ENCODE measurements at regions not wholly inside any gene's neighbourhood (a gene's known extent, or its start where the extent isn't known, plus 50 kb on each side); places are given as distances from the start of the nearest gene placed in this dataset.

DNA sequence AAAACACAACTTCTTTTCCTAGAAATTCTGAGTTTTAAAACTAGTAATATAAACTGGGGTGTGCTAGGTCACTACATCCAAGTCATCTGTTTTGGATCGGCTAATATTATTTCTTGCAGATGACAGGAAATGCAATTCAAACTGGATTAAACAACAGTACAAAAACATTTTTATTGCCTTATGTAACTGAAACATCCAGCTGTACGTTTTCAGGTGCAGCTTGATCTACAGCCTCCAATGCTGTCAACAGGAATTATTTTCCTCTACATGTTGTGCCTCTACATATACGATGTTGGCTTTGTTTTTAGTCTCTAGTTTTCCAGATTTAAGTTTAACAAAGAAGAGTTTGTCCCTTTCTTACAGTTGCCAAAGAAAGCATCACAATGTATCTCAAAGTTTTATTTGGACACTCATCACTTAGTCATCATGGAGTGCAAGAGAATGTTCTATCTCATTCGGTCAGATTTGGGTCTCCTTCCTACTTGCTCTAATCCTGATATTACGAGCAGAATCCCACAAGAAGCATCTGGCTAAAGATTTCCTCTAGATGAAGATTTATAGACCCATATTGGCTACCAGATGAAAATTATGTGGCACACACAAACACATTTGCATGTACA, 326.7 kb downstream of the SLC6A15 start:
- TF ChIP-seq ZNF565 (CRISPR knock-in tag; conservative IDR thresholded peaks at IDR 0.05; ENCODE audit: low read depth) (no peak), ZNF8 (CRISPR knock-in tag; IDR thresholded peaks at IDR 0.05) (no peak), CSDC2 (CRISPR knock-in tag; IDR thresholded peaks at IDR 0.05) (no peak), ISL1 (CRISPR knock-in tag; IDR thresholded peaks at IDR 0.05) (no peak), ESRRG (CRISPR knock-in tag; IDR thresholded peaks at IDR 0.05) (no peak)
- no peak; the same call in 2 of the 3 replicates for ATAC-seq

DNA sequence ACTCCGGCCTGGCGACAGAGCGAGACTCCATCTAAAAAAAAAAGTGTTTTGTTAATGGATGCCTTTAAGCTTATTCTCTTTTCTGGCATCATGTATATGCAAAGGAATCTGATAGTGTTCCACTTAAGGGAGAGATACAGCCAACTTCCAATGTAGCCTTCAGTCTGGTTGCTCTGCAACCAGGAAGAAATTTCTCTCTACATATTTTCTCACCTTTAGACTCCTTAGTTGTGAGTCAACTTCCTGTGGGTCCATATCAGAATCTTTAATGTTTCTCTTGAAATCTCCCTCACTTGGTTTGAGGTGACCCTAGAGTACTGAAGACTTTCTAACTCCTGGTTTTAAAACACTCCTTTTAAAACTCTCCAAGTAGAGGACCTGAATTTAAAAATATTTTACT, 340.4 kb downstream of the SLC6A15 start:
- TF ChIP-seq ISL1 (CRISPR knock-in tag; IDR thresholded peaks at IDR 0.05) = no peak
- TF ChIP-seq ESRRG (CRISPR knock-in tag; IDR thresholded peaks at IDR 0.05) = no peak
- no peak for TF ChIP-seq POU6F1 (CRISPR knock-in tag; IDR thresholded peaks at IDR 0.05; ENCODE audit: borderline replicate concordance, low read depth)
- no peak for TF ChIP-seq ZNF70 (CRISPR knock-in tag; IDR thresholded peaks at IDR 0.05)
- TF ChIP-seq, protein P1, sequence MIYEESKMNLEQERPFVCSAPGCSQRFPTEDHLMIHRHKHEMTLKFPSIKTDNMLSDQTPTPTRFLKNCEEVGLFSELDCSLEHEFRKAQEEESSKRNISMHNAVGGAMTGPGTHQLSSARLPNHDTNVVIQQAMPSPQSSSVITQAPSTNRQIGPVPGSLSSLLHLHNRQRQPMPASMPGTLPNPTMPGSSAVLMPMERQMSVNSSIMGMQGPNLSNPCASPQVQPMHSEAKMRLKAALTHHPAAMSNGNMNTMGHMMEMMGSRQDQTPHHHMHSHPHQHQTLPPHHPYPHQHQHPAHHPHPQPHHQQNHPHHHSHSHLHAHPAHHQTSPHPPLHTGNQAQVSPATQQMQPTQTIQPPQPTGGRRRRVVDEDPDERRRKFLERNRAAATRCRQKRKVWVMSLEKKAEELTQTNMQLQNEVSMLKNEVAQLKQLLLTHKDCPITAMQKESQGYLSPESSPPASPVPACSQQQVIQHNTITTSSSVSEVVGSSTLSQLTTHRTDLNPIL (CRISPR knock-in tag; IDR thresholded peaks at IDR 0.05; ENCODE audit: low read depth) = no peak
- no peak for TF ChIP-seq BACH2 (CRISPR knock-in tag; IDR thresholded peaks at IDR 0.05; ENCODE audit: borderline replicate concordance)
- TF ChIP-seq, protein P2, sequence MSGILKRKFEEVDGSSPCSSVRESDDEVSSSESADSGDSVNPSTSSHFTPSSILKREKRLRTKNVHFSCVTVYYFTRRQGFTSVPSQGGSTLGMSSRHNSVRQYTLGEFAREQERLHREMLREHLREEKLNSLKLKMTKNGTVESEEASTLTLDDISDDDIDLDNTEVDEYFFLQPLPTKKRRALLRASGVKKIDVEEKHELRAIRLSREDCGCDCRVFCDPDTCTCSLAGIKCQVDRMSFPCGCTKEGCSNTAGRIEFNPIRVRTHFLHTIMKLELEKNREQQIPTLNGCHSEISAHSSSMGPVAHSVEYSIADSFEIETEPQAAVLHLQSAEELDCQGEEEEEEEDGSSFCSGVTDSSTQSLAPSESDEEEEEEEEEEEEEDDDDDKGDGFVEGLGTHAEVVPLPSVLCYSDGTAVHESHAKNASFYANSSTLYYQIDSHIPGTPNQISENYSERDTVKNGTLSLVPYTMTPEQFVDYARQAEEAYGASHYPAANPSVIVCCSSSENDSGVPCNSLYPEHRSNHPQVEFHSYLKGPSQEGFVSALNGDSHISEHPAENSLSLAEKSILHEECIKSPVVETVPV (CRISPR knock-in tag; IDR thresholded peaks at IDR 0.05) = no peak
- no peak for TF ChIP-seq RARB (CRISPR knock-in tag; IDR thresholded peaks at IDR 0.05)
- TF ChIP-seq TCF4 (CRISPR knock-in tag; IDR thresholded peaks at IDR 0.05; ENCODE audit: borderline replicate concordance) = no peak
- TF ChIP-seq, protein P3, sequence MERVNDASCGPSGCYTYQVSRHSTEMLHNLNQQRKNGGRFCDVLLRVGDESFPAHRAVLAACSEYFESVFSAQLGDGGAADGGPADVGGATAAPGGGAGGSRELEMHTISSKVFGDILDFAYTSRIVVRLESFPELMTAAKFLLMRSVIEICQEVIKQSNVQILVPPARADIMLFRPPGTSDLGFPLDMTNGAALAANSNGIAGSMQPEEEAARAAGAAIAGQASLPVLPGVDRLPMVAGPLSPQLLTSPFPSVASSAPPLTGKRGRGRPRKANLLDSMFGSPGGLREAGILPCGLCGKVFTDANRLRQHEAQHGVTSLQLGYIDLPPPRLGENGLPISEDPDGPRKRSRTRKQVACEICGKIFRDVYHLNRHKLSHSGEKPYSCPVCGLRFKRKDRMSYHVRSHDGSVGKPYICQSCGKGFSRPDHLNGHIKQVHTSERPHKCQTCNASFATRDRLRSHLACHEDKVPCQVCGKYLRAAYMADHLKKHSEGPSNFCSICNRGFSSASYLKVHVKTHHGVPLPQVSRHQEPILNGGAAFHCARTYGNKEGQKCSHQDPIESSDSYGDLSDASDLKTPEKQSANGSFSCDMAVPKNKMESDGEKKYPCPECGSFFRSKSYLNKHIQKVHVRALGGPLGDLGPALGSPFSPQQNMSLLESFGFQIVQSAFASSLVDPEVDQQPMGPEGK (CRISPR knock-in tag; IDR thresholded peaks at IDR 0.05; ENCODE audit: borderline replicate concordance) = no peak
- TF ChIP-seq ZFP30 (CRISPR knock-in tag; IDR thresholded peaks at IDR 0.05) = no peak
- no peak for TF ChIP-seq GLIS3 (CRISPR knock-in tag; IDR thresholded peaks at IDR 0.05)
- no peak for TF ChIP-seq OSR1 (CRISPR knock-in tag; IDR thresholded peaks at IDR 0.05)
- TF ChIP-seq CSDC2 (CRISPR knock-in tag; IDR thresholded peaks at IDR 0.05) = no peak
- TF ChIP-seq ZFP3 (CRISPR knock-in tag; IDR thresholded peaks at IDR 0.05) = no peak
- ATAC-seq = no peak

DNA sequence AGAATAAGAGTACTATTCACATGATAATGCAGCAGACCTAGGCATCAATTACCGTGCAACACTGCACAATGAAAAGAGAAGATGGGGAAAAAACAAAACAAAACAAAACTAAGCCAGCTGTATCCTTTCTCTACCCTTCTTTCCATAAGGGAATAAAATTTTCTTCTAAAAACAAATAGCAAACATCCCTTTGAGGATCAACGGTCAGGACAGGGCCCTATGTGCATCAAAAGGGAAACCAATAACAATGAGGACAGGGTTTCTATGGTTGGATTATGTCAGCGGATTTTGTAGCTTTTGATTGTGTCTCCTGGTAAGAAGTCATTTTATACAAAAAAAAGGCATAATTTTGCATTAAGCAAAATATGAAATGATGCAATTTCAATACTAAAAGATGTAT, 350.3 kb downstream of the SLC6A15 start:
- ATAC-seq = no peak
- TF ChIP-seq, protein P1 (CRISPR knock-in tag; IDR thresholded peaks at IDR 0.05; ENCODE audit: low read depth) = no peak
- no peak for TF ChIP-seq ZFP30 (CRISPR knock-in tag; IDR thresholded peaks at IDR 0.05)

GRCh38 chr12:84561351-84561750, 351.2 kb downstream of the SLC6A15 start:
- no peak for TF ChIP-seq PPARA (CRISPR knock-in tag; IDR thresholded peaks at IDR 0.05; ENCODE audit: borderline replicate concordance)
- TF ChIP-seq SNAI2 (CRISPR knock-in tag; IDR thresholded peaks at IDR 0.05) = no peak
- TF ChIP-seq ZFP3 (CRISPR knock-in tag; IDR thresholded peaks at IDR 0.05) = no peak
- TF ChIP-seq TOX (CRISPR knock-in tag; IDR thresholded peaks at IDR 0.05; ENCODE audit: borderline replicate concordance) = no peak
- TF ChIP-seq, protein P1 (CRISPR knock-in tag; IDR thresholded peaks at IDR 0.05; ENCODE audit: low read depth) = no peak
- TF ChIP-seq, protein P3 (CRISPR knock-in tag; IDR thresholded peaks at IDR 0.05; ENCODE audit: borderline replicate concordance) = no peak
- TF ChIP-seq ESRRG (CRISPR knock-in tag; IDR thresholded peaks at IDR 0.05) = no peak
- TF ChIP-seq ZC3H10 (CRISPR knock-in tag; IDR thresholded peaks at IDR 0.05) = no peak
- TF ChIP-seq, protein P2 (CRISPR knock-in tag; IDR thresholded peaks at IDR 0.05) = no peak
- TF ChIP-seq ZNF565 (CRISPR knock-in tag; conservative IDR thresholded peaks at IDR 0.05; ENCODE audit: low read depth) = no peak
- TF ChIP-seq ZFP30 (CRISPR knock-in tag; IDR thresholded peaks at IDR 0.05) = no peak
- no peak for ATAC-seq

All from SK-N-SH treated with all-trans-retinoic acid at 6 μM for 48 hours (cell line).